Prostate gland (tissue), 2 donors: ENCODE measurements at regions not wholly inside any gene's neighbourhood (a gene's known extent, or its start where the extent isn't known, plus 50 kb on each side); places are given as distances from the start of the nearest gene placed in this dataset.

Source experiments
- POLR2A ChIP-seq: fragments of 450-650 bp; IDR thresholded peaks from one replicate; pipeline ENCODE4 v1.6.1; 2016; ENCODE audit warnings: antibody characterized with exemption, mild to moderate bottlenecking
- POLR2AphosphoS5 ChIP-seq: sonication (generic); formaldehyde crosslinking; IDR thresholded peaks from one replicate; pipeline ENCODE4 v1.6.1; 2017; ENCODE audit warnings: antibody characterized with exemption
- TF ChIP-seq, protein P1 (sequence below), 4 experiments: fragments of 200-600 bp in 2 of 4; fragments of 450-650 bp in 2 of 4; sonication (generic) in 2 of 4; IDR thresholded peaks; 1 replicate in 3 of 4; 2 replicates in 1 of 4; pipeline ENCODE4 v1.5.1; 2016 to 2019; ENCODE audit warnings: antibody characterized with exemption in 4 of 4, mild to moderate bottlenecking in 2 of 4, moderate library complexity in 2 of 4

DNA sequence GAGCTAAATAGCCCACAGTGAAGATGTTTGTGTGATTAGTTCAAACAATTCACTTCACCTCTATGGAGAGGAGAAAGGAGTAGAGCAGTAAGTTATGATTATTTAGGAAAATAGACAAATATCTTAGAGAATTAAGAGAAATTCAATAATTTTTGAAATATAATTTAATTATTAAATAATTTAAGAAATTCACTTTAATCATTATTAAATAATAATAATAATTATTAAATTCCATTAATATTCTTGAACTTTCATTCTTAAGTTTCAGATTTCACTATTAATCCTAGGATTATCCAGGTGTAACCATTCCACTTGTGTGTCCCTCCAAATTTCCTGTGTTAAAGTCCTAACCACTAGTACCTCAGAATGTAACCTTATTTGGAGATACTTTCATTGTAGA is 58.9 kb upstream of the RGS18 start:
- TF ChIP-seq, protein P1, sequence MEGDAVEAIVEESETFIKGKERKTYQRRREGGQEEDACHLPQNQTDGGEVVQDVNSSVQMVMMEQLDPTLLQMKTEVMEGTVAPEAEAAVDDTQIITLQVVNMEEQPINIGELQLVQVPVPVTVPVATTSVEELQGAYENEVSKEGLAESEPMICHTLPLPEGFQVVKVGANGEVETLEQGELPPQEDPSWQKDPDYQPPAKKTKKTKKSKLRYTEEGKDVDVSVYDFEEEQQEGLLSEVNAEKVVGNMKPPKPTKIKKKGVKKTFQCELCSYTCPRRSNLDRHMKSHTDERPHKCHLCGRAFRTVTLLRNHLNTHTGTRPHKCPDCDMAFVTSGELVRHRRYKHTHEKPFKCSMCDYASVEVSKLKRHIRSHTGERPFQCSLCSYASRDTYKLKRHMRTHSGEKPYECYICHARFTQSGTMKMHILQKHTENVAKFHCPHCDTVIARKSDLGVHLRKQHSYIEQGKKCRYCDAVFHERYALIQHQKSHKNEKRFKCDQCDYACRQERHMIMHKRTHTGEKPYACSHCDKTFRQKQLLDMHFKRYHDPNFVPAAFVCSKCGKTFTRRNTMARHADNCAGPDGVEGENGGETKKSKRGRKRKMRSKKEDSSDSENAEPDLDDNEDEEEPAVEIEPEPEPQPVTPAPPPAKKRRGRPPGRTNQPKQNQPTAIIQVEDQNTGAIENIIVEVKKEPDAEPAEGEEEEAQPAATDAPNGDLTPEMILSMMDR (IDR thresholded peaks at IDR 0.05) = no peak
- TF ChIP-seq POLR2AphosphoS5 = no peak
- no peak for TF ChIP-seq POLR2A
